ENCODE measurements at regions not wholly inside any gene's neighbourhood (a gene's known extent, or its start where the extent isn't known, plus 50 kb on each side); places are given as distances from the start of the nearest gene placed in this dataset.
A peak's percentile ranks its signal among the peaks of the same experiment; 100 is the strongest.
"Not testable (repeated sequence)": the region's sequence is repeated elsewhere in the genome, so short reads cannot be mapped to it uniquely, and the experiment has no call there.

DNA sequence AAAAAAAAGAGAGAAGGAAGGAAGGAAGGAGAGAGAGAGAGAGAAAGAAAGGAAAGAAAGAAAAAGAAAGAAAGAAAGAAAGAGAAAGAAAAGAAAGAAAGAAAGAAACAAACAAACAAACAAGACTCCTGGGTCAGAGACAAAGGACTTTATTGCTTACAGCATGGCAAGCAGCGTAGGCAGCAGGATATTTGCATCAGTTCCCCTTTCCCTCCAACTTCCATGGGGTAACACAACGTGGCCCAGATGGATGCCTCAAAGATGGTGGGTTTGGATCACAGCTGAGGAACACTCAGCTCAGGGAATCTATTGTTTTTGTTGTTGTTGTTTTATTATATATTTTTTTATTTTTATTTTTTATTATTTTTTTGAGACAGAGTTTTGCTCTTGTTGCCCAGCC is 128.5 kb upstream of the VKORC1L1 start:
- no peak for DNase-seq (ENCODE audit: low spot score)

DNA sequence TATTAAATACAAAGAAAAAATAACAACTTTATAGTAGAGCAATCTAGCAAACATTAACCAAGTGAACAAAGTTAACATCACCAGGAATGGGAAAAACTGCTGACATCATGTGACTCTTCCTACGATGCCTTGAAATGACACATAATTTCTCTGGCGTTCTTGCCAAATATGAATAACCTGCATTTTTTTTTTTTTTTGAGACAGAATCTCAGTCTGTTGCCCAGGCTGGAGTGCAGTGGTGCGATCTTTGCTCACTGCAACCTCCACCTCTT is 126.5 kb upstream of the VKORC1L1 start:
- DNase-seq (ENCODE audit: low spot score), result peak; percentile 48

DNA sequence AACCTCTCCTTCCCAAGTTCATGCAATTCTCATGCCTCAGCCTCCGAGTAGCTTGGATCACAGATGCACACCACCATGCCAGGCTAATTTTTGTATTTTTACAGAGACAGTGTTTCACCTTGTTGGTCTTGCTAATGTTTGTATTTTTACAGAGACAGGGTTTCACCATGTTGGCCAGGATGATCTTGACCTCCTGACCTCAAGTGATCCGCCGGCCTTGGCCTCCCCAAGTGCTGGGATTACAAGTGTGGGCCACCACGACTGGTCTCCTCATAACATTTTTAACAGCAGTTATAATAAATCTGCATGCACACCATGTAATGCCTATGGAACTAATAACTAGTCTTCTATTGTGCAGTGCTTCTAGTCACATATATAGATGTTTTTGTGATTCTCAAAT is 123.8 kb upstream of the VKORC1L1 start:
- no peak for DNase-seq (ENCODE audit: low spot score)

DNA sequence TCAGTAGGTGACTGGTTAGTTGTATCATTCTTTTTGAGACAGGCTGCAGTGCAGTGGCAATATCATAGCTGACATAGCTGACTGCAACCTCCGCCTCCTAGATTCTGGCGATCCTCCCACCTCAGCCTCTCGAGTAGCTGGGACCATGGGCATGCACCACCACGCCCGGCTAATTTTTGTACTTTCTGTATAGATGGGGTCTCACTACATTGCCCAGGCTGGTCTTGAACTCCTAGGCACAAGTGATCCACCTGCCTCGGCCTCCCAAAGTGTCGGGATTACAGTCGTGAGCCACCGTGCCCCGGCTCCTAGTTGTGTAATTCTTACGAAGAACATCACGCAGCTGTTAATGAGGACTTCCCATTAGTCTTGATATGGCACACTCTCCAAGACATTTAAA is 123.4 kb upstream of the VKORC1L1 start:
- no peak for DNase-seq (ENCODE audit: low spot score)

DNA sequence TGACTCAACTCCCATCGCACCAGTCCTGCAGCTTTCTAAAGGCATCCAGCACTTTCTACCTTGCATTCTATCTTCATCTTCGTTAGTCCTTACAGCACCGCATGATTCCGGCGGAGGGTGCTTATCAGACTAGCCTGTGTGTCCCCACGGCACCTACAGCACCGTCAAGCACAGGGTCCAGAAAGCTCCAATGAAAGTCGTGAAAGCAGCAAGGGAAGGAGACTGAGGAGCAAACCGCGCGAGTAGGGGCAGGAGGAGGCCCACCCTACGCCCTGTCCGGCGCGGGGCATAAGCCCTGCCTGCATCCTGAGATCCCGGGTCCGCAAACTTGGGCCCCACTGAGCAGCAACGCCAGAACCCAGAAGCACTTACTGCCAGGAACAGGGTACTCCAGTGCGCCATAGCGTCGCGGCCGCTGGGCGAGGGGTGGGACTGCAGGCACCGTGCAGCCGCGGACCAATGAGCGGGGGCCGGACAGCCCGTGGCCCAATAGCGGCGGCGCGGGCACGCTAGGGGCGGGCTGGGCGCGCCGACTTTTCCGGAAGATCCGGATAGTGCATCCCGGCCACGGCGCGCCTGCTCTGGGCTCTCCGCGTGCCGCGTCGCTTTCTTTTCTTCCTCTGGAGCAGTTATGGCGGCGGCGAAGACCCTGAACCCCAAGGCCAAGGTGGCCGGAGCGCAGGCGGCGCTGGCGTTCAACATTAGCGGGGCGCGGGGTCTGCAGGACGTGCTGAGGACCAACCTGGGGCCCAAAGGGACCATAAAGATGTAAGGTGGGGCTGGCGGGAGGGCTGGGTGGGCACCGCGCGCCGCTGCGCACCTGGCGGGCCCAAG is 122.1 kb upstream of the VKORC1L1 start:
- peak; percentile 94 for DNase-seq (ENCODE audit: low spot score)

DNA sequence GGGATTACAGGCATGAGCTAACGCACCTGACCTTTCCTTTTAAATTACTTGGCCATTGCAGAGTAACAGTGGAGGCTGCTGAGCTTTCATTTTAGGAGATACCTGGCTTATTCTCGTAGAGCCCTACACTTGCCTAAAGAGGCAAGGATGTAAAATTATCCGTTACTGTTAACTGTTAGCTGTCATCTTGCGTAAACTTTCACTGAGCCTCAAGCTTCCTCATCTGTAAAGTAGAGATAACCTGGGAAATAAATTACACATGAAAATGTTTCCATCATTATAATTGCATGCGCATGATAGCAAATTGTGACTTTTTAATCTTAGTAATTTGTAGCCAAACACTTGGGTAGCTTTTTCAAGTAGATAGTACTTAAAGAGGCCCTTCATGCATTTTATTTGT is 118.8 kb upstream of the VKORC1L1 start:
- not testable (repeated sequence) for DNase-seq (ENCODE audit: low spot score)

DNA sequence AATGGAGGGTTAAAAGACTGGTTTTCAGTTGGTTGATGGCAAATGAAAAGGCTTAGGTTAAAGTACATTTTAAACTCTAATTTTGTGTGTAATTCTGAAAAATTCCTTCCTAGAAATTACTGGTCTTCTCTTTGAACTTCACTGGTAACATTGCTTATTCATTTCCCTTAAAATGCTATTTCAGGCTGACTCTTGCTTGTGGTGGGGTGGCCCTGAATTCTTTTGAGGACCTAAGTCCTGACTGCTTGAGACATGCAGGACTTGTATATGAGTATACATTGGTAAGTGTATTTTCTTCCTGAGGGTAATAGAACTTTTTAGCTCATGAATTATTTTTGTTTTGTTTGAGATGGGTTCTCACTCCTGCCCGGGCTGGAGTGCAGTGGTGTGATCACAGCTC is 113.9 kb upstream of the VKORC1L1 start:
- DNase-seq (ENCODE audit: low spot score), result not testable (repeated sequence)

DNA sequence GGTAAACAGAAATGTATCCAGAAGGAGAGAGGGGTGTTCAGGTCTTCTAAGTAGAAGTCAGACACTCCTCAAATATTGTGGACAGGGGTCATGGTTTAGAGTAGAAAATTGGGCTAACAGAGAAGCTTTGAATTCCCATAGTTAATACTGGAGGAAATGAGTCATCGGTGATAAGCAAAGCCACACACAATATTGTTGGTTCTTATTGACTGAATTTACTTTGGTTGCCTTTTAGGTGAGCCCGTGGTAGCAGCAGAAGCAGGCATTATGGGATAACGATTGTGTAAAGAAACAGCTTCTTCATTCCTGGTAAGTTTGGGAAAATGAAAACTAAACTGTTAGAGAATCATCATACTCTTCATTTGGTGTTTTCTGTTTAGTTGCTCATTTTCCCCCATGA is 110.2 kb upstream of the VKORC1L1 start:
- DNase-seq (ENCODE audit: low spot score), result not testable (repeated sequence)

DNA sequence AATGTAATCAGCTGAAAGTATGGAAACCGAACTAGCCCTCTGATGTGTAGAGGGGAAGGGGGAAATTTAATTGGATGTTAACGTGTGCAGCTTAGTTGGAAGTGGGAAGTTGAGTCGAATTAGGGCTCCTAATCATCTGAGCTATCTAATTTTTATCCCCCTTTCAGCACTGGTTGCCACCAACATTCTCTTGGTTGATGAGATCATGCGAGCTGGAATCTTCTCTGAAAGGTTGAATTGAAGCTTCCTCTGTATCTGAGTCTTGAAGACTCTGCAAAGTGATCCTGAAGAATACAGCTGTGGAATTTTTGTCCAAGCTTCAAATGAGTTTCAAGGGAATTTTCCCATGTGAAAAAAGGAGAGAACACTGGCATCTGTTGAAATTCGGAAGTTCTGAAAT is 109.8 kb upstream of the VKORC1L1 start:
- DNase-seq (ENCODE audit: low spot score), result not testable (repeated sequence)

DNA sequence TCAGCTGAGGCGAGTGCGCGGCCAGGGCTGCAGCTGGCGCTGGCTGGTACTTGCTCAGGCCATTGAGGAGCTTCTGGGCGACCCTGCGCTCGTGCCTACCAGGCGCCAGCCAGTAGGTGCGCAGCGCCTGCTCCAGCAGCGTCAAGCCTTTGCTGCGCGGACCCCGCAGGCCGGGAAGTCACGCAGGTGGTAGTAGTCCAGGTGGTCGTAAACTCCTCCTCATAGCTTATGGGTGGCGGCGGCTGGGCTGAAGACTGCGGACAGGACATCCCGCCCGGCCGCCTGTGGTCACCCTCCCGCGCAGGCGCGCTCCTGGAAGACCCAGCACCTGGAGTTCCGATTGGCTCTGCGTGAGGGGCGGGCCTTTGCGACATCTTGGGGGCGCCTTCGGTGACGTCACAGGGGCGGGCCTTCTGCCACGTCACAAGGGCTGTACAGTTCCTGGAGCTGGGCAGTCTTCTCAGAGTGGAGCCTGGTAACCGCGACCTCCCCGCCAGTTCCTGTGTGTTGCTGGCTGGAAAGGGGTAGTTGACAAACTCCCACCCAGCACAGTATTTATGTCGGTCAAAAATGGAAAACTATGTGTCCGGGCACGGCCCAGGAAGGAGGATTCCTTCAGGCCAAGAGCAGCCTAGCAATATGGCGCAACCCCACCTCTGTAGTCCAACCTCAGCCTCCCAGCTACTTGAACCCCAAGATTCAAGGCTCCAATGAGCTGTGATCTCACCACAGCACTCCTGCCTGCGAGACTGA is 102.2 kb upstream of the VKORC1L1 start:
- DNase-seq (ENCODE audit: low spot score), result peak; percentile 76

DNA sequence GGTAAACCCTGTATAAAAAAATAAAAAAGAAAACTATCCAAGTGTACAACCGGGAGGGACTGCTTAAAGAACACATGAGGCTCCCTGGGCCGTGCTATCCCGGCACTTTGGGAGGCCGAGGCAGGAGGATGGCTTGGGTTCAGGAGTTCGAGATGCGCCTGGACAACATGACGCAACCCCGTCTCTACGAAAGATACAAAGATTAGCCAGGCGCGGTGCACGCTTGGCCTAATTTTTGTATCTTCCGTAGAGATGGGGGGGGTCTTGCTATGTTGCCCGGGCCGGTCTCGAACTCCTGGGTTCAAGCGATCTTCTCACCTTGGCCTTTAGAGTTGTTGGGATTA is 101.7 kb upstream of the VKORC1L1 start:
- DNase-seq (ENCODE audit: low spot score), result not testable (repeated sequence)

DNA sequence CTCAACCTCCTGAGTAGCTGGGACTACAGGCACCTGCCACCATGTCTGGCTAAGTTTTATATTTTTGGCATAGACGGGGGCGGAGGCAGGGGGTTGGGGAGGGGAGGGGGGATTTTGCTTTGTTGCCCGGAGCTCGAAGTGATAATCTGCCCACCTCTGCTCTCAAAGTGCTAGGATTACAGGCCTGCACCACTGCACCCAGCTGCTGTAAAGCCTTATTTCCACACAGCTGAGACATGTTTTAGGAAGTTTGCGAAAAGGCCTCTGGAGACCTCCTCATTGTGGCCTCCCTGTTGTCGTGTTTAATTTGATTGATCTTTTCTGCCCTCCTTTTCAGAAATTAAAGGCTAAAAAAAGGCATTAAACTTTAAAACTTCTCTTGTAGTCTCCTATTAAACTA is 96.2 kb upstream of the VKORC1L1 start:
- not testable (repeated sequence) for DNase-seq (ENCODE audit: low spot score)

DNA sequence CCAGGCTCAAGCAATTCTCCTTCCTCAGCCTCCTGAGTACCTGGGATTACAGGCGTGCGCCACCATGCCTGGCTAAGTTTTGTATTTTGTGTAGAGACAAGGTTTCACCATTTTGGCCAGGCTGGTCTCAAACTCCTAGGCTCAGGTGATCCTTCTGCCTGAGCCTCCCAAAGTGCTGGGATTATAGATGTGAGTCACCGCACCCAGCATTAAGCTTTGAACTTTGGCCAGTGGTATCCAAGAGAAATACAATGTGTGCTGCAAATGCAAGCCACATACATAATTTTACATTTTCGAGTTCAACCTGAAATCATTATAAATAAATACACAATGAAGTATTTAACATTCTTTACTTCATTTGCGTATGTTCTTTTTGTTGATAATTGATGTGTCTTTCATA is 82.9 kb upstream of the VKORC1L1 start:
- DNase-seq (ENCODE audit: low spot score), result not testable (repeated sequence)

DNA sequence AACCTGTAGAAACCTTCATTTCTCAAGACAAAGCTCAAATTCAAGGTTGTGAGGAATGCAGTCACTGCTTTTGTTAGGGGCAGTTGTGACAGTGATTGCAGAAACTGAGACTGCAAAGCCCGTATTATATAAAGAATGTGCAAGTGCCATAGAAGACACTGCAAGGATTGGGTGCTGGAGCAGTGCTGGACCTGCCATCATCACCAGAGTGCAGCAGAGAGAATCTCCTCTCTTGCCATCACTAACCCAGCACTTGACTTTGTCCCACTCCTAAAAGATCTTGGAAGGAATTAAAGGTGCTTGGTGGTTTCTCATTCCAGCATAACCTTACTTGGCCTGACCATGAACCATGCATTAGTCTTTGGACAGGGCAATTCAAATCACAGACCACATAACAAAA is 81.1 kb upstream of the VKORC1L1 start:
- DNase-seq (ENCODE audit: low spot score), result not testable (repeated sequence)

DNA sequence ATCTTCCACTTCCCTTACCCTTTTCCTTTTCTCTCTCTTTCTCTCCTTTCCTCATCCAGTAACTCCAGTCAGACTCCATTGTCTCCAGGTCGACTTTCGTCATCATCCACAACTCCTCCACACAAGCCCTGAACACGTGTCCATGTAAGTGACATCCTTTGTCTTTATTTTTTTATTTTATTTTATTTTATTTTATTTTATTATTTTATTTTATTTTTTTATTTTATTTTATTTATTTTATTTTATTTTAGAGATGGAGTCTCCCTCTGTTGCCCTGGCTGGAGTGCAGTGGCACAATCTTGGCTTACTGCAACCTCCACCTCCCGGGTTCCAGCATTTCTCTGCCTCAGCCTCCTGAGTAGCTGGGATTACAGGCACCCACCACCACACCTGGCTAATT is 80.1 kb upstream of the VKORC1L1 start:
- not testable (repeated sequence) for DNase-seq (ENCODE audit: low spot score)

DNA sequence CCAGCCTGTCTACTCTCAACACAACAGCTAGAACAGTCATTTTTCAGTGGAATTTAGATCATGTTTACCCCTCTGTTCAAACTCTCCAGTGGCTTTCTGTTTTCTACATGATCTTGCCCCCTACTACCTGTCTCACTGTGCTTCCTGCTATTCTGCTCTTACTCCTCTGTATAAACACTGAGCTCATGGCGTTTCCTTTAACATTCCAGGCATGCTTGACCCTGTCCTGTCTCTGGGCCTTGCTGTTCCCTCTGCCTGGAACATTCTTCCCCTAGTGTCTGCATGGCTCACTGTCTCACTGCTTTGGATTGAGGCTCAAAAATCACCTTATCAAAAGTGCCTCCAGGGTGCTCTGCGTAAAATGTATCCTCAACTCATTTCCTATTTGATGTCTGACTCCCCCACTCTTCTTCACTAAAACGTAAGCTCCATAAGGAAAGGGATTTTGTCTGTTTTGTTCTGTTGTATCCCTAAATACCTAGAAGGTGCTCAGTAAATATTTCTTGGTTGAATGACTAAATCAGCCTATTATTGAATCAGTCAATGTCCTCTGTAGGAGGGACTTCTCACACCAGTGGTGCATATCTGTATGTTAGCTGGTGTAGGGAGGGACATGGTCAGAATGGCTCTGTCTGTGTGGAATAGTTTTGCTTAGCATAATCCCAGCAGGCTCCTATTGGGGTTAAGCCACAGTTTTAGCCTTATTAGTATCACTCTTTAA is 78.0 kb upstream of the VKORC1L1 start:
- not testable (repeated sequence) for DNase-seq (ENCODE audit: low spot score)

DNA sequence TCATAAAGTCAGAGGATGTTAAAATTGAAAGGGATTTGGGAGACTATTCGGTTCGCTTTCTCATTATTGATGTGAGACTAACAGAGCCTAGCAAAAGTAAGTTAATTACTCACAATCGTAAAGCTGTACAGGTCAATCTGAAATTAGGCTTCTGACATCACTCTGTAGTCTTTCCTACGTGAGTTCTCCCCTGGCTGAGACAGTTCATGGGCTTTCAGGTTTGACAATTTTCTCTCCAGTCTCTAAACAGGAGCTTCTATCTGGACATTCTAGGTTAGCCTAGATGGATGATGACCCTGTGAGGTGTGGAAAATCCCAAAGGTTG is 77.5 kb upstream of the VKORC1L1 start:
- DNase-seq (ENCODE audit: low spot score), result not testable (repeated sequence)

DNA sequence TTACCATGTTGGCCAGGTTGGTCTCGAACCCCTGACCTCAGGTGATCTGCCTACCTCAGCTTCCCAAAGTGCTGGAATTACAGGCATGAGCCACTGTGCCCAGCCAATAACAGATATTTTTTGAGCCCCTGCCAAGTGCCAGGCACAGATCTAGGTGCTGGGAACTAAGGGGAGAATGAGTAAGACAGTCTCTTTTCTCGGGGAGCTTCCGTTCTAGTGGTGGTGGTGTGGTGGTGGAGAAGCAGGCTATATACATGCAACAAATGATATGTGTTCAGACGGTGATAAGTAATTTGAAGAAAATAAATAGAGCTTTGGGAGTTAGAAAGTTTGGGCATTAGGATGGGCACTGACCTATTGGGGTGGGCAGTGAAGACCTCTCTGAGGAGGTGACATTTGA is 76.7 kb upstream of the VKORC1L1 start:
- DNase-seq (ENCODE audit: low spot score), result no peak

DNA sequence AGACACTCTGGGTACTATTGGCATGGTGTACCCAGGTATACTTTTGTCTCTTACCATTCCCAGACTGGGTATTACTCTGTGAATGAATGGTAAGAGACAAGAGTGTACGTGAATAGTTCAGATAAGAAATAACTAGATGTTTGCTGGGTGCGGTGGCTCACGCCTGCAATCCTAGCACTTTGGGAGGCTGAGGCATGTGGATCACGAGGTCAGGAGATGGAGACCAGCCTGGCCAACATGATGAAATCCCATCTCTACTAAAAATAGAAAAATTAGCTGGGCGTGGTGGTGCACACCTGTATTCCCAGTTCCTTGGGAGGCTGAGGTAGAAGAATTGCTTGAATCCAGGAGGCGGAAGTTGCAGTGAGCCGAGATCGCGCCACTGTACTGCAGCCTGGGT is 75.8 kb upstream of the VKORC1L1 start:
- not testable (repeated sequence) for DNase-seq (ENCODE audit: low spot score)

DNA sequence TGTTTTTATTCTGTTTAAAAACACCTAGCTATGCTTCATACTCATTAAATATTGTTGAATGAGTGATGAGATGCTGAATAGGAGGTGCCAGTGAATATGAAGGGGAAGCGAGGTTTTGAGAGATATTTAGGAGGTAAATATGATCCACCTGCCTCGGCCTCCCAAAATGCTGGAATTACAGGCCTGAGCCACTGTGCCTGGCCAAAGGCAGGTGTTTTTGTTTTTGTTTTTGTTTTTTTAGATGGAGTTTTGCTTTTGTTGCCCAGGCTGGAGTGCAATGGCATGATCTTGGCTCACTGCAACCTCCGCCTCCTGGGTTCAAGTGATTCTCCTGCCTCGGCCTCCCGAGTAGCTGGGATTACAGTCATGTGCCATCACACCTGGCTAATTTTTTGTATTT is 75.3 kb upstream of the VKORC1L1 start:
- not testable (repeated sequence) for DNase-seq (ENCODE audit: low spot score)

DNA sequence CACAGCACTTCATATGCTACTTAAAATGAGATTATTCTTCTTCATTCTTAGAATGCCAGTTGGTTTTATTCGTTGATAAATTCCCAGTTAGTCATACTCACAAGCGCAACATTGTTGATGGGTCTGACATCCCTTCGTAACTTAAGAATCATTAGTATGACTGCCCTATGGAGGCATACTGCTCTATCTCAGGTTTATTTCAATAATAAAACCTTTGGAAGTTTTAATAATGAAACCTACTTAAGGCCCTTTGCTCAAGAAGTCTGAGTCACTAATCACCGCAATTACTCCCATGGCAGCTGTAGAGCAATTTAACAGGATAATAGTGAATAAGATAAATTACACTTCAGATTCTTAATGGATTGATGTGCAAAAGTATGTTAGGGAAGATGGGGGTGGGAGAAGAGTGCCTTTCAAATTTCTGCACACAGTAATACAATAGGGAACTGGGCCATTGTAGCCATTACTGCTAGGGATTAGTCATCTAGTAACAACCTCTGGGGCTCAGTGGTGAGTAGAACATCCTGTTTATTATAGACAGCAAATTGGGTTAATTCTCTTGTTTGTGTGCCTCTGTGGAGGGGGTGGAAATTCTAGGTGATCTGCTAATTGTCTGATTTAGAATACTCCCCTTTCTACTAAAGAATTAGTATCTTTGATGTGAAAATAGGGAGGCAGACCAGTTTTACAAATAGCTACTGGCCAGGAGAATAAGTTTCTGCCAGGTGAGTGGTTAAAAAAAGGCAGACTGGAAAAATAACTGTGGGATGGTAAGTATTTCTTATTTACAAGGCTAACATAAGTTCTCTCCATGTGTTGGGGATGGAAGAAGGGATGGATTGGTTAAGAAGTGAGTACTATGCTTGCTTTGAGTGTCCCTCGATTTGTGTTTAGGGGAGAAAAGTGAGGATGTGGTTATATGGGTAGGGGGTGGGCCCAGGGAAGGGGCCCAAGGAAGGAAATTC is 74.5 kb upstream of the VKORC1L1 start:
- DNase-seq (ENCODE audit: low spot score), result no peak

DNA sequence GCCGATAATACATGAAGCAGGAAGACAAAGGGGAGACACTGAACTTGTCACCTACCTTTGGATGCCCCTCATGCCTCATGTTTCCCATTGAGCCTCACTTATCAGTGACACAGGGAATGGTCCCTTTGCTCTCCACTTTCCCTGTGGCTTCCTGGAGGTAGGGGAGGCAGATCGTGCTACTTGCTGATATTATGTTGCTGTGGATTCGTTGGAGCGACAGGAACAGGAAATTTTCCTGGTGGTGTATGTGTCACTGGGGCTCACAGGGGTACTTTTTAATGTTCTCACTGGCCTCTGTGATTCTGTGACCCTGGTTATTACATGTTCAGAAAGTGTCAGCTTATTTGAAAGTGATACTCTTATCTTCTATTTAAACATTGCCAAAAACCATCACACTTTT is 72.7 kb upstream of the VKORC1L1 start:
- not testable (repeated sequence) for DNase-seq (ENCODE audit: low spot score)

All from hepatic stellate cell (primary cell).